GM21360 (cell line): ENCODE measurements at regions not wholly inside any gene's neighbourhood (a gene's known extent, or its start where the extent isn't known, plus 50 kb on each side); places are given as distances from the start of the nearest gene placed in this dataset.
"Not testable (repeated sequence)": the region's sequence is repeated elsewhere in the genome, so short reads cannot be mapped to it uniquely, and the experiment has no call there.

Experiments
- ATAC-seq: cut with Tn5 transposase; IDR thresholded peaks from one replicate; pipeline ENCODE4 v1.9.1; 2021; ENCODE audit warnings: mild to moderate bottlenecking, moderate library complexity; ENCODE audit not compliant: unreplicated experiment

DNA sequence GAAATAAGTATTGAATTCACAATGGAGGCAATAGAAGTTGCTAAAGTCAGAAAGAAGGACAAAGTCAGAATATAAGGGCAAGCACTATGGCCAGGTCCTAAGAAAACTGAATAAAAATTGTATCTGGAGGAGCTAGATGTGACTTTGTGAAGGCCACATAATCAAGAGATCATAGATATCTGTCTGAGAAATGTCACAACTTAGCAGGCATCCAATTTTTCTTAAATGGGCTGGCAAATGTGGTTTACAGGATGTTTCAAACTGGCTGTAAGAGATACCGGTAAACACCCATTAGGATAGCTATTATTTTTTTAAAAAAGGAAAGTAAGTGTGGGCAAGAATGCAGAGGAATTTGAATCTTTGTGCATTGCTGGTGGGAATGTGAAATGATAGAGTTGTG, 303.1 kb upstream of the CHORDC1 start:
- ATAC-seq = no peak

DNA sequence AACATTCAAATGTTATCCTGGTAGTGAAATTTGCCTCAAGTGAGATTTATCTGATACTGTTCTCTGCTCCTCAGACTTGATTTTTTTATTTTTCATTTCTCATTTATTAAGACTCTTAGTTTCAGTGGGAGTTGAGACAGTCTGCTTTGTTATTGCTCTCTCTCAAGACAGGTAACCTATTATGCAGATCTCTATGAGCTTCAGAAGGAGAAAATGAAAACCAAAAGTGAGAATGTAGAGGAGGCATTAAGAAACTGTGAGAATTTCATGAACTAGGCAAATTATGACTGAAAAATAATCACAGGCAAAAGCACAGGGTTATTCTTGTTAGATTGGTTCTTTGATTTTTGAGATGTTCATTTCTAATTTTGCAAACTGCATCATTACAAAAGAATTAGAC, 290.0 kb upstream of the CHORDC1 start:
- no peak for ATAC-seq

- no peak for ATAC-seq
These were observed 288.0 kb upstream of the CHORDC1 start for GRCh38 chr11:90510839-90511238.

- ATAC-seq = no peak
These were observed 278.2 kb upstream of the CHORDC1 start for GRCh38 chr11:90500922-90501568.

- no peak for ATAC-seq
These were observed 273.9 kb upstream of the CHORDC1 start for GRCh38 chr11:90496722-90497121.

DNA sequence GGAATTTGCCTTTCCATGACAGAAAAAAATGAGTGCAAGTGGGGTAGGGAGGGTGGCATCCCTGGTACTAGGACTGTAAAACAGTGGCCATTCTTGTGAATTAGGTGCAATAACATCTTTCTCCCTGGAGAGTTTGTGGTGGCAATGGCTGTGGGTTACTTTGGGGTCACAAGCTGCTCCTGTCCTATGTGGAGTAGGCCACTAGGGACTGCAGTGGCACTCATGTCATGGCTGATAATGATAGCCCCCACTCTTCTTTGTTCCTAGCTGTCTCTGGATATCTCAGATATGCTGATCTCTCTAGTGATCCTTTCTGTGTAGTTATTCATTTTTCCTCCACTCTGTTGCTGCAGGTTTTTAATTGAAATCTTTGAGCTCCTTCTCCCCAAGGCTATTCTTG, 270.5 kb upstream of the CHORDC1 start:
- no peak for ATAC-seq

- no peak for ATAC-seq
These were observed 268.6 kb upstream of the CHORDC1 start for GRCh38 chr11:90491466-90491865.

GRCh38 chr11:90476442-90477007, 253.7 kb upstream of the CHORDC1 start:
- peak; percentile 75 for ATAC-seq

DNA sequence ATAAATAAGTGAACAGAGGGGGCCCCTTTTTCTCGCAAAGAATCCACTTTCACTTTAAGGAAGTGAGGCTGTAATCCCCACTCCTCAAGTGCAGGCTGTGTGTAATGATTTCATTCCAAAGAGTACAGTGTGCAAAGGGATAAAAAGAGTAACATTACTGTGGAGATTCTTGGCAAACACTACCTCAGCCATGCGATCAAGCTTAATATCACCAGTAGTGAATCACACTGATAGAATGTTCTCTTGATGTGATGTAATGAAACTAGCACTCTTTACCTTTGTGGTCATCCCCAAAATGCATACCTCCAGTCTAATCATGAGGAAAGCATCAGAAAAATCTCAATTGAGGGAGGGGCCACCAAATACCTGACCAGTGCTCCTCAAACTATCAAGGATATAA, 246.1 kb upstream of the CHORDC1 start:
- ATAC-seq = no peak

- no peak for ATAC-seq
These were observed 242.7 kb upstream of the CHORDC1 start for GRCh38 chr11:90465553-90465952.

- ATAC-seq = not testable (repeated sequence)
These were observed 232.6 kb upstream of the CHORDC1 start for GRCh38 chr11:90455347-90455920.

DNA sequence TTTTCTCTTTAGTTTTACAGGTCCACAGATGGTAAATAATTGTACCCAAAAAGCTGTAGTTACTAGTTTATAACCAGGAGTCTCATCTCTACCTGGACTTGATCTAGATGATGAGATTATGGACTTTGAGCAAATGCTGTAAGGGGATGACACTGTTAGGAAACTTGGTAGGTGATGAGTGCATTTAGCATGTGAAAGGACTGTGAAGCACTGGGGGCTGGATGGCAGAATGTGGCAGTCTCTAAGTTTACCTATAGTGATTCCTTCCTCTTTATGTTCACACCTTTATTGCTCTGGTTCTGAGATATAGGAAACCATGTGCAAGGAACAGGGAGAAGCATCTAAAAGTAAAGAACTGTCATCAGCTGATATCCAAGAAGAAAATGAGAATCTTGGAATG, 230.7 kb upstream of the CHORDC1 start:
- ATAC-seq = no peak

- ATAC-seq = no peak
These were observed 226.8 kb upstream of the CHORDC1 start for GRCh38 chr11:90449606-90450005.

DNA sequence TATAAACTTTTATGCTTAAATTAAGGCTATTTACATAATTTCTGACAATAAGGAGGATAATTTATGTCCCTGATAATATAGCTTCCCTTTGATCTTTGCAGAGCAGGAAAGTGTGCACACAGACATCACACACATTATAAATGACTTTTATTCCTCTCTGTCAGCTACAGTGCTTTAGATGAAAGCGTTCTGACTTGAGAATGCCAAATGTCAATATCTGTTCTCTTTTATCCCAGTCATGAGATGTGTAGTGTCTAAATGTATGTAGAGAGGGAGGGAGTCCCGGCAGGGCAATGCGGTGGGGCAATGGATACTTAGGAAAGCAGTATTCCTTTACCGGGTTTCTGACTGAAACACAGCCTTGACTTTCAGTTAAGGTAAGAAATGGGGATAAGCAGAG, 225.4 kb upstream of the CHORDC1 start:
- ATAC-seq = no peak

DNA sequence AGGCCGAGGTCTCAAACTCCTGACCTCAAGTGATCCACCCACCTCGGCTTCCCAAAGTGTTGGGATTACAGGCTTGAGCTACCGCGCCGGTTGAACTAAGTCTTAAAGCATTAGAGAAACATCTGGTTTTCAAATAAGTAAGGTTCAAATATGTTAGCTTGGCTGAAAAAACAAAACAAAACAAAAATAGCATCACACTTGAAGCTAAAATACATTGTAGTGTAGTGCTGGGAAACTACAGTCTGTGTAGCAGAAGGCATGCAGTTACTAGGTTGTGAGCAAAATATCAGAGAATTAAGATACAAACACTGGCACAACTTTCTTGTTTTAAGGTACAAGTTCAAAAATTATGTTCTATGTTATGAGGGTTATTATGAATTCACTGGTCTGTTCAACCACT, 224.8 kb upstream of the CHORDC1 start:
- ATAC-seq = no peak

DNA sequence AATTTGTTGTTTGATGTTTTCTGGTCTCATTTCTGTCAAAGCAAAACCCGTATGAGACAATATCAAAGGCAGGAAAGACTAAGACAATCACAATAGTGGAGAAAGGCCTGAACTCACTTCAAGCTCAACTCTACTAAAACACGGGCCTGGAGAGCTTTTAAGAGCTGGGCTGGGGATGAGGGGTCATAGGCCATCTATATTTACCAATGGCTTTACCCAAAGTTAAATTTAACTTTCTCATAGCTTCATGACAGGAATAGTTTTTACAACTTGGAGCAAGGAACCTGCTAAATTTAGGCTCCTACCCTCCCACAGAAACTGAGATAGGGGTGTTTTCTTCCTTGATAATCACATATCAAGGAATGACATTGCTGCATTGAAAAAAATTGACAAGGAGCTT, 223.4 kb upstream of the CHORDC1 start:
- ATAC-seq = no peak

DNA sequence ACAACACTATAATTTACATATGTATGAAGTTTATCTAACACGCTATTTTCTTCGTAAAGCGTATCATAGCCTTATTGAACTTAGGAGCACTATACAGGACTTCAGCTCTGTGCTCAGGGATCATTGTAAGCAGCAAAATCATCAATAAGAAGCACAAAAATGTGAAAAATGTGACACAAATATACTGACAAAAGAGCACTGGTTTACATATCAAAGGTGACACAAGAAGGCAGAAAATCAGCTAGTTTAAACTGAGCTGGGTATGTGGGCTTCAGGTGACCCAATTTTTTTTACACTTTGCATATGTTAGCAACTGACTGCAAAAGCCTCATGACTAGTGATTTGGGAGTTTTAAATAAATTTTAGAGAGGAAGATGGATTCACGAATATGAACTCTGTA, 215.2 kb upstream of the CHORDC1 start:
- no peak for ATAC-seq

DNA sequence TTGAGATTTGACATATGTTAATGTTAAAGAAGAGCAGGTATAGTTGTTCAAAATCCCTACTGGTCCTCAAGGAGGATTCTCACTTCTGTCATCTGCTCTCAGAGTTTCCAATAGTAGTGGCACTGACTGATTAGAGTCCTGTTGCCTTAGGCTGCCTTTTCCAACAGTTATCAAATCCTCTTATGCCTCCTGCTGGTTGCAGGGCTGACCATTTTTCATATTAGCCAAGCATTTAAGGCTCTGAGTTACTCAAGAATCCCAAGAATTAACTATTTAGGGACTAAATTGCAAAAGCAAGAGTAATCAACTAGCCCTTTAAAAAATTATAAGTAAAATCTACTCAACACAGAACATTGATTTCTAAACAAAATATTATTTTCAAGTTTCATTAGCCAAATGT, 212.0 kb upstream of the CHORDC1 start:
- ATAC-seq = no peak

- no peak for ATAC-seq
These were observed 206.0 kb upstream of the CHORDC1 start for GRCh38 chr11:90428836-90429235.

GRCh38 chr11:90426442-90426841, 203.6 kb upstream of the CHORDC1 start:
- ATAC-seq = no peak

- ATAC-seq = no peak
These were observed 200.5 kb upstream of the CHORDC1 start for GRCh38 chr11:90423378-90423777.

DNA sequence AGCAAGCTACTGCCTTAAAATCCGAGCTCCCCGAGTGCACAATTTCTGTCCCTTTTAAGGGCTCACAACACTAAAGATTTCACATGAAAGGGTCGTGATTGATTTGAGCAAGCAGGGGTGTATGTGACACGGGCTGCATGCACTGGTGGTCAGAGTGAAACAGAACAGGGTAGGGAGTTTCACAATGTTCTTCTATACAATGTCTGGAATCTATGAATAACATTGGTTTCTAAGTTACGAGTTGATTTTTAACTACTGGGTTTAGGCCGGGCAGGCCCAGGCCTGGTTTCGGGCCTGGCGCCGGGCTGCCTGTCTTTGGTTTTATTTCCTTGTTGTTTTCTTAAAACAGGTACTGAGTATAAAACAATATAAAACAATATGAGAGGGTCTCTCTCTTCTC, 199.9 kb upstream of the CHORDC1 start:
- not testable (repeated sequence) for ATAC-seq

DNA sequence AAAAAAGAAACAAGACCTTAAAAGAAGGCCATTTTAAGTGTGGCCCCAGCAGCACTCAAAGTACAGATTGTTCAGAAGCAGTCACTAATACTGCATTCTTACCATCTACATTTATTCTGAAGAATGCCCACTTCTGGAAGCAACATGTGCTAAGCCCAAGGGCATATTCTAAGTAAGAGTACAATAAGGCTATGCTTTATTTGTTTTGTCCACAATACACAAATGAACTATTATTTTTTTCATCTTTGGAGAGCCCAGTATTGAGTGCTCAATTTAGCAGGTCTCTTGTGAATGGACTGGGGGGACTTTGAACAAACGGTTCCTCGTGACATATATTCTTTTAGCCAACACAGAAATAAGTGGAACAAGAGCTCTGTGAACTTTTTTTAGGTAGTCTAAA, 191.4 kb upstream of the CHORDC1 start:
- no peak for ATAC-seq
